GM21717 (cell line): ENCODE measurements at regions not wholly inside any gene's neighbourhood (a gene's known extent, or its start where the extent isn't known, plus 50 kb on each side); places are given as distances from the start of the nearest gene placed in this dataset.

Experiments
- ATAC-seq: cut with Tn5 transposase; IDR thresholded peaks from one replicate; pipeline ENCODE4 v1.9.1; 2021; ENCODE audit warnings: mild to moderate bottlenecking, moderate library complexity; ENCODE audit not compliant: unreplicated experiment

DNA sequence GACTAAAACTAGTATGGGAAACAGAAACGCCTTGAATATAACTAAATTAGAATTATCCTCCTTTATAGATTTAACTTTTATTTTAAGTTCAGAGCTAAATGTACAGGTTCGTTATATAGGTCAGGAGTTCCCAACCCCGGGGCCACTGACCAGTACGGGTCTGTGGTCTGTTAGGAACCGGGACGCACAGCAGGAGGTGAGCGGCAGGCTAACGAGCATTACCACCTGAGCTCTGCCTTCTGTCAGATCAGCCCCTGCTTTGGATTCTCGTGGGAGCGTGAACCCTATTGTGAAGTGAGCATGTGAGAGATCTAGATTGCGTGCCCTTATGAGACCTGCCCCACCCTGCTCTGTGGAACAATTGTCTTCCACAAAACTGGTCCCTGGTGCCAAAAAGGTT lies 51.0 kb downstream of the FAT4 start:
- no peak for ATAC-seq

DNA sequence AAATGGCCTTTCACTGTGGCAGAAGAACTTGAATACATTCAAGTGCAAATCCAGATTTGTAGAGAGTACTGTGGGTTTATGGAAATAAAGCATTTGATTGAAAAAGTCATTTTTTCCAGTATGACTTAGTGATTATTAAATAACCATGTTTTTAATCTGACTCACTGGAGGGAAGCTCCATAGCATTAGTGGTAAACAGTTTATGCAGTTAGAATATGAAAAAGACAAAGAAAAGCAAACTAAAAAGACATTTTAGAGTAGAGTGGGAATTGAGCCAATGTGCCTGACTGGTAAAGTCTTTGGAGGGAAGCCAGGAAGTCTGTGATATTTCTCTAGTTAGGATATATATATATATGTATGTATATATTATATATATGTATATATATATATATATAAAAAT lies 53.4 kb downstream of the FAT4 start:
- no peak for ATAC-seq

DNA sequence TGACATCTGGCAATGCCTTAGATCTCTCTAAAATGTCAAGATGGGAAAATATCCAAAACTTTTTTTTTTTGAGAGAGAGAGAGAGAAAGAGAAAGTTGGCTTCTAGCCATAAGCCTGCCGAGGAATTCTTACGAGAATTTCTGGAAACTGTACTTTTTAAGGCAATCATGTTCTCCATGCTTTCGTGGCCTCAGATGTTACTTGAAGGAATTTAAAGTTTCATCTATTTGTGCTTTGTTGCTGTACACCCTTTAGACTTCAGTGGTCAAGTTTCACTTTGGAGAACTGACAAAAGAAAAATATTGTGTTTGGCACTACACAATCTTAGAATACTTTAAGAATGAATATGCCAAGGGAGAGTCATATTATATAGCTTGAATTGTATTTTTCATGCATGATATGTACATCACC lies 53.9 kb downstream of the FAT4 start:
- ATAC-seq: no peak

DNA sequence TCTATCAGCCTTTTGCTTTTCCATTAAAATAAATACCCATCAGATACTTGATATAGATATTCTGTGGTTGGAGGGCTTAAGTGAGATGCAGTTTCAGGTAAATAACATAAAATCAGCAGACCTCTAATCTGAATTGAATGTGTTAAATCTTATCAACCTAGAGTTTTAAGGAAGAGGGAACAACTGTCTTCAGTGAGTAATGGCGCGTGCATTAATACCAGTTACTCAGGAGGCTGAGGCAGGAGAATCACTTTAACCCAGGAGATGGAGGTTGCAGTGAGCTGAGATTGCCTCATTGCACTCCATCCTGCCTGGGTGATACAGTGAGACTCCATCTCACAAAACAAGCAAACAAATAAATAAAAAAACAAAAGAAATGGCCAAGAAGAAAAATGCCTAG lies 54.3 kb downstream of the FAT4 start:
- no peak for ATAC-seq

DNA sequence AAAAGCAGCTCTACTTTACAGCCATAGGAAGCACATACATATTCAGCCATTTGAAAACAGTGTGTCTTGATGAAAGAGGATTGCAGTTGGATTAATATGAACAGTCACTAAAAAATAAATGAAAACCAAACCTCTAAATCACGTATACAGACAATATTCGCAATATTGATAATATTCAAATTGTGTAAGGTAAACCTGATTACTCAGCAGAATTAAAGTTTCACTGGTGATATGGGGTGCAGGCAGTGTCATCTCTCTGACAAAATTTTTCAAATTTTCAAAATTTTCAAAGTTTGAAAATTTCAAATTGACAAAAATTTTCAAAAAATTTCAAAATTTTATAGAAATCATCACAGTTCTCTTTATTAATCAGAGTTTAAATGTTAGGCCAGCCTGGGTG lies 55.7 kb downstream of the FAT4 start:
- no peak for ATAC-seq

DNA sequence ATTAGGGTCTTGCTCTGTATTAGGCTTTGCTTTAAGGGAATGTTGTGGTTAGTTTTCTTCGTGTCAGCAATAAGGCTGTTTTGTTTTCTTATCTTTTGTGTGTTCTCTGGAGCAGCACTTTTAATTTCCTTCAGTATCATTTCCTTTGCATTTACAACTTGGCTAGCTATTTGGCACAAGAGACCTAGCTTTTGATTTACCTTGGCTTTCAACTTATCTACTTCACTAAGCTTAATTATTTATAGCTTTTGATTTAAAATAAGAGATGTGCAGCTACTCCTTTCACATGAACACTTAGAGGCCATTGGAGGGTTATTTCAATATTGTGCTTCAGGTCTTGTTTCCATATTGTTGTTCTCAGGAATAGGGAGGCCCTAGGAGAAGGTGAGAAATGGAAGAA lies 68.2 kb downstream of the FAT4 start:
- ATAC-seq: no peak

DNA sequence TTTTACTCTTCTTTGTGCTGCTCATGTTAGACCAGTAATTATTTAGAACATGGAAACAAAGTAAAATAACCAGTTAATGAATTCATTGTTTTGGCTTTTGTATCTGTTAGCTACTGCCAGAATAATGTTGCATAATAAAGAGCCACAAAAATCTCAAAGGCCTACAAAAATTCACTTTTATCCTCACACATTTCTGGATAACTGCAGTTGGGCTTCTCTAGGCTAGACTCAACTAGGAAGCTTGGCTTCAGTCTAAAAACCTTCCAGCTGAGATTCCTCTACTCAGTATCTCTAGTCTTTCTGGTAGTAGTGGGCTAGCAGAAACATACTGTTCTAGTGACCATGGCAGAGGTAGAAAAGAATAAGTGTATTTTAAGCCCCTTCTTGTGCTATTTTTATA lies 73.0 kb downstream of the FAT4 start:
- ATAC-seq: no peak

DNA sequence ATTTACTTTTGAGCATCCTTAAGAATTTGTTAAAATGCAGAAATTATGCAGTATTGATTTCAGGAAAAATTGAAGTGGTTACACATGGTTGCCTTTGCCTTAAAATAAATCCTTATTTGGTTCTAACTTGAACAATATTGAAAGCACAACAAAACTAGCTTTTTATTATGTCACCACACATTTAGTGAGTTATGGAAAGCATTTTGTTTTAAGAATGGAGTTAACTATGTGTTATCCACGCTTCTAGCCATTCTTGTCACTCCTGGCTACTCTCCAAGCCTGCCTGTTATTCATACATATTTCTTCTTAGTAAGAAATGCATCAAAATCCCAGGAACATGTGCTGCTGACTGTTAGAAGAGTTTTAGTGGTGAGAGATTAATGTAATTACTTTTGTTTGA lies 73.9 kb downstream of the FAT4 start:
- ATAC-seq: no peak

DNA sequence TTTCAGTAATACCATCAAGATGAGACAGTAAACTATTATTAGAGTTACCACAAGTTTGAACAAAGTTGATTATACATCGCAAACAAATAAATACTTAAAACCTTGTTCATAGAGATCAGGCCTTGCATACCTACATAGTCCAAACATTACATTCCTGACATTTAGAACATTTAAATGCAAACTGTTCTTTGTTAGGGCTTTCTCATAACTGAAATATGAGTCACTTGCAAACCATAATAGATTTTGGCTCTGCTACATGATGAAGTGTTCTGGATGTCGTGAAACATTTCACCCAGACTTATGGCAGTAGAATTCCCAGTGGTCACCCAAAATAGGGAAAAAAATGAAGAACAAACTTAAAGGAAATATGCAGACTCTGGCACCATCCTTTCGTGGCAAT lies 75.0 kb downstream of the FAT4 start:
- no peak for ATAC-seq

DNA sequence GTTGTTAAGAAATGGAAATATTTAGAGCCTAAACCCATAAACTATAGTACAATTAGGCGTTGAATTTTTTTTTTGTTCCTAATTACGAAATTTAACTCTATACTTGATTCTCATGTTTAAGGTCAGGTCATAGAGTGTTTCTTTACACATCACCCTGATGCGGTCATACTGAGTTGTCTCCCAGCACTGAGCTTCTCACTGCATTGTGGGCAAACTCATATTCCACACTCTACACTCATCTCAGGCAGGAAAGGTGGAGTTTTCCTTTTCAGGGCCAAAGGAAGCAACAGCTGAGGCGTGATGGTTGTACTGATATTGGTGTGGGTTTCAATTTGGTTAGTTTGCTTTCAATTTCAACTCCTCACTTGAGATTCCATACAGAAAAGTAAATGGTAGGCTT lies 75.4 kb downstream of the FAT4 start:
- no peak for ATAC-seq

DNA sequence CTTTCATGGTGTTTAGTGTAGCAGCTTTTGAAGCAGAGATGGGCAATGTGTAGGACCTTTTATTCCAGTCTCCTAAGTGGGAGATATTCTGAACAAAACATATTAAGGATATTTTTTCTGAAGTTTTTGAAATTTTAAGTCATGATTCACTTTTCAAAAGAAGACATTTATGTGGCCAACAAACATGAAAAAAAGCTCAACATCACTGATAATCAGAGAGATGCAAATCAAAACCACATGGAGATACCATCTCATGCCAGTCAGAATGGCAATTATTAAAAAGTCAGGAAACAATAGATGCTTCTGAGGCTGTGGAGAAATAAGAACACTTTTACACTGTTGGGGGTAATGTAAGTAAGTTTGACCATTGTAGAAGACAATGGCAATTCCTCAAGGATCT lies 76.0 kb downstream of the FAT4 start:
- ATAC-seq: no peak

DNA sequence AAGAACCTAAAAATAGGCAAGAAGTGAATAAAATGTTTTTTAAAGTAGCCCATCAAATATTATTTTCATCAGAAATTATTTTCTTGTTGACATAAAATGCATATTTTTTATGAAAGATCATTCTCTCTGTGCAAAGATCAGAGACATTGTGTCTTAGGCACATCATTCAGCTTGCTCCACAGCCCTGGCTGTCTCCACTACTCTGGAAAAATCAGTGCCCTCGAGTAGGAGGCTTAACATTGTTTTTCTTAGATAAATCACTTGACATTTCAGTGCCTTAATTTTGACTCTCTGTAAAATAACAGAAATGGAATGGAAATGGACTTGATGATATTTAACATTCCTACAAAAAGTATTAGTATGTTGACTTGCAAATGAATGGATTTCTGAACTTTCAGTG lies 77.9 kb downstream of the FAT4 start:
- no peak for ATAC-seq

DNA sequence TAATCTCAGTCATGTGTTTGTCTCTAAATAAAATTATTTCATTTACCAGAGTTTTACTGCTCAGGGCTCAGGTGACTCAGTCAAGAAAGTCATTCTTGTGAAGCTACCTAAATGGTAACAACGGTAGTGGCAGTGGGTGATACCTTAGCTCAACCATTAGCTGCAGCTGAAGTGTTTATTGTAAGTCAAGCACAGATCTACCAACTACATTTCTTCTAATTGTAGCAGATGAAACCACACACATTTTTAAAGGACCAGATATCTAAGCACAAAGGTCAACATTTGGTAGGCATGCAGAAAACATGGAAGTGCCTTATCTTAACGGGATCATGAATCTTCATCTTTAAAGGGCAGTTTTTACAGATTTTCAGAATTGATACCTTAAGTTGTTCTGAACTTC lies 79.1 kb downstream of the FAT4 start:
- no peak for ATAC-seq

DNA sequence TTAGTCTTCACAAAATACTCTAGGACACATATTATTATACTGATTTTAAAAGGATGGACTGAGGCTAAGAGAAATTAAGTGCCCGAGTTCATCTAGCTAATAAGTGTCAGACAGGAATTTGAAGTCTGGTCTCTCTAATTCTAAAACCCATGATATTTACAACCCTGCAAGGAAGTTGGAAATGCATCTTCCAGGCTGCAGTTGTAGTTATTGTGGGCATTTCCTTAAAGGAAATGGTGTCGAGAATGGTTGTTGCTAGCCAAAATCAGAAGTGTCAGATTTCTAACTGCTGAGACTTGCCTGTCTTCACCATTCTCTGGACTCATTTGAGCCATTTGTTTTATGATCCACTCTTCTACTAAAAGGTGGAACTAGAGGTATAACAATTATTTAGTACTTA lies 82.5 kb downstream of the FAT4 start:
- no peak for ATAC-seq

DNA sequence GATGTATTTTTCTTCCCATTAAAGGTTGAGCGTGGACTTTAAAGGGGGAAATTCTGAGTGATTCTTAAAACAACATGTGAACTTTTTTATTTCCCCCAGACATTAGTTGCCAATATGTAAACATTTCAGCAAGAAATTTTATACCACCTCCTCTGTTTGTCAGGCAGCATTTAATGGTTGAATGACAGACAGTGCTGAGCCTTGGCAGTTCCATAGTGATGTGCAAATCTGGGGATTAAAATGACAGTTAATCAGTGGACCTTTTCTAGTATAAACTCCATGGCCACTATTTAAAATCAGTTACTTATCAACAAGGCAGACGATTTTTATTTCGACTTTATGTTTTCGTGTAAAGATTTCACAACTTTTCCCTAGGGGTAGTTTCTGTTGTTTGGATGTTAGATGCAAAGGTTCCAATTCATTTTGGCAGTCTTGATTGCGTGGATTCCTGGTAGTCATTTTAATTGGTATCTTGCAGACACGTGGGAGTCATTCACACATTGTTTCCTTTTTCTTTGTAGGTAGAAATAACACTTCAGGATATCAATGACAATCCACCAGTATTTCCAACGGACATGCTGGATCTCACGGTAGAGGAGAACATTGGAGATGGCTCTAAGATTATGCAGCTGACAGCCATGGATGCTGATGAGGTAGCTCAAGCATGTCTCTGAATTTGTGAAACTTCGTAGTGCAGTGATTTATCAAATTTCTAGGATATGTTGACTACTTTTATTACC lies 83.7 kb downstream of the FAT4 start:
- ATAC-seq: no peak

DNA sequence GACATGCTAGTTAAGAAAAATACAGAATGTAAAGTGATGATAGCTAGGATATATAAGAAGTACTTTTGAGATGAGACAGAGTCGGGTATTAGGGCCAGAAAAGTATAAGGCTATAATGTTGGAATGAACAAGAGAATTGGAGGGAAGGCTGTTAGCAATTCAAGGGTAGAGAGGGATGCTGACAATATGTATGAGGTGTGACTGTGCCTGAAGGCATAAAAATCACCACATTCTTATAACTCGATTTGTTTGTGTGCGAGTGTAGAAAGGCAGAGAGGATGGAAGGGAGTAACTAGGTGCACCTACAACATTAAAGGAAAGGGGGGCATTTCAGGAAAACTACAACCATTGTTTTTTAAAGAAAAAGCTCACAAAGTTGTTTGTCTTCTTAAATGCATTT lies 86.0 kb downstream of the FAT4 start:
- no peak for ATAC-seq

DNA sequence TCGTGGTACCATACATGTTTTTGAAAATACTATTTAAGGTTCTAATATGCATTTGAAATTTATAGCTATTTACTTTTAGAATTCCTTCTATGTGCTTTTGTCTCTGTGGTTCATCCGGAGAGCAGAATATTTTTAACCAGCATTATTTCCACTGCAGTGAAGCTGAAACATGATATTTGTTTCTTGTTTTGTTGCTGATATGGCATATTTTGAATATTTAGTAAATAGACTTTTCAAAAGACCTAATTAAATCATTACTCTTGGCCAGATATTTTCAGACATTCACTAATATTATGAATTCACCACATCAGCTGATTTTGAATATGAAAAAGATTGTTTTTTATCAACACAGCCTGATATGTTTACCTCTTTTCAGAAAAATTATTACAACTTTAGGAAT lies 87.0 kb downstream of the FAT4 start:
- ATAC-seq: no peak

DNA sequence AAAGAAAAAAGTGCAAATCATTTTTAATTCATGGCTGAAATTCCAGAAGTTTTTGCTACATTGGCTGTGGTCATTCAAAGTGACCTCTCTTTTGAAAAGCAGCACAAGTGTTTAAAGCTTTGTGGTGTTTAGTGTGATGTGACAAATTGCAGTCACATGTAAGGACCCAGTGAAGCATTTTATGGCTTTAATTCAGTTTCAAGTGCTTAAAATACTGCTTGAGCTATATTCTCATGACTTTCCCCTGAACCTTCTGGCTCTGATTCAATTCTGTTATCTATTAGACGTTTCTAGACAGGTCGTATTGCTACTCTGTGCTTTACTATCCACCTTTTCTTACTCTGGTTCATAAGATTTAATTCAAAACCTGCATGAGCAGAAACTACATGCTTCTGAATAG lies 105.8 kb downstream of the FAT4 start:
- ATAC-seq: no peak

DNA sequence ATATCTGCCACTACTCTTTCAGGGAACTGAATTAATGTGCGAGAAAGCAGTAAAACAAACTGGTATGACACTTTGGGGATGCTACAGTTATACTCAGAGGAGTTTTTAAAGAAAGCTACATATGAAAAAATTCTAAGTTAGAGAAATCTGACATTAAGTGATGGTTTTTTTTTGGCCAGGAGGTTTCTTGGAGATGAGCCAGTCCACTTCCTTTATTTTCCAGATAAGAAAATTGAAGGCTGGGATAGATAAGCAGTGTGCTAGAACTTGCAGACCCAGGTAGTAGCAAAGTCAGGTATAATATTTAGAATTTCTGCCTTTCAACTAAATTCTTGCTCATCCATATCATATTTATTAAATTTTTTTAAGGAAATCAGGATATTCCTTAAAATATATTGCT lies 106.8 kb downstream of the FAT4 start:
- ATAC-seq: no peak

DNA sequence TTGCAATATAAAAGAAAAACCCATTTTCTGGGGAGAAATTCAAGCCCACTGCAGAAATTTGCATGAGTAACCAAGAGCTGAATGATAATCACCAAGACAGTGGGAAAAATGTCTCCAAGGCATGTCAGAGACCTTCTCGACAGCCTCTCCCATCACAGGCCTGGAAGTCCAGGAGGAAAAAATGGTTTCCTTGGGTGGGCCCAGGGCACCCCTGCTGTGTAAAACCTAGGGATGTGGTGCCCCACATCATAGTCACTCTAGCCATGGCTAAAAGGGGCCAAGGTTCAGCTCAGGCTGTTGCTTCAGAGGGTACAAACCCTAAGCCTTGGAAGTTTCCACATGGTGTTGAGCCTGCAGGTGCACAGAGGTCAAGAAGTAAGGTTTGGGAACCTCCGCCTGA lies 108.4 kb downstream of the FAT4 start:
- ATAC-seq: no peak

DNA sequence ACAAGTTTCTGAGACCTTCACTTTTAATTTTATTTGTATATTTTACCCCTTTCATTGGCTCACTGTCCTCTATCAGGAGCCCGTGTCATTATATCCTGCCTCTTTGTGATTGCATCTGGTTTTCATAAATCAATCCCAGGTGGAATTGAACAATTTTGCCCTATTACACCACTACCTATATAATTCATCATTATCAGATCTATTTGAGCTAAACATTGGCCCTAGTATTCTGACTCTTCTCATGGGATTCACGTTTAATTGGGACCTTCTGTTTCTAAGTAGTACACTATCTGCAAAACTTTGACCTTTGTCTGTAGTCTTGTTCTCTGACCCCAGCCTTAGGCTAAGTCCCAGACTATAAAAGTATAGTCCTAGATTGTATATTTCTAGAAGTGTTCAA lies 114.1 kb downstream of the FAT4 start:
- ATAC-seq: no peak

DNA sequence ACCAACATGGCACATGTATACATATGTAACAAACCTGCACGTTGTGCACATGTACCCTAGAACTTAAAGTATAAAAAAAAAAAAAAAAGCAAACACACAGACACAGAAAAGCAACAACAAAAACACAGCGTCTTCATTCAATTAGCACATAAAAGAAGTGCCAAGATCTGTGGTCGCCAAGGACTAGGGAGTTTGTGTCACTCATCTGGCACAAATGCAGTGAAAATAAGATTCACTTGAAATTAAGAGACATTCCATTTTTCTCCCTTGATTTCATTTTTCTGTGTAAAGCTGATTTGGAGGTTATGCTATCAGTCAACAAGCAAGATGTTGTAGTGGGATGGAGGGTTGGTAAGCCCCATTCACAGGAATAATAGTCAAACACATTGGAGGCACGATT lies 115.3 kb downstream of the FAT4 start:
- ATAC-seq: no peak

DNA sequence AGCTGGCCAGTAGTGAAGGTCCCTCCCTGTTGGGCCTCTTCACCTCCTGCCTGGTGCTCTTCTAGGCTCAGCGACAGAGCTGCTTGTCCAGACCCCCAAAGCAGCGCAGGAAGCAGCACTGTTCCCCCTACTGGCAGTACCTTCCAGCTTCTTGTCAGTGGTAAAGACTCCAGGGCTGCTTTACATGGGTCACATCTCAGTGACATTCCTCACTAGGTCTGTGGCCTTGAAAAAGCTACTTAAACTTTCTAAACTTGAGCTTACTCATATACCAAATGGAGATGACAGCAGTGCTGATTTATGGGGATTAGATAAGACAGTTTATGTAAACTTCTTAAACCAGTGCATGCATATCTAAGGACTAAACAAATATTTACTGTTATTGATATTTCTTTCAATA lies 117.3 kb downstream of the FAT4 start:
- no peak for ATAC-seq

DNA sequence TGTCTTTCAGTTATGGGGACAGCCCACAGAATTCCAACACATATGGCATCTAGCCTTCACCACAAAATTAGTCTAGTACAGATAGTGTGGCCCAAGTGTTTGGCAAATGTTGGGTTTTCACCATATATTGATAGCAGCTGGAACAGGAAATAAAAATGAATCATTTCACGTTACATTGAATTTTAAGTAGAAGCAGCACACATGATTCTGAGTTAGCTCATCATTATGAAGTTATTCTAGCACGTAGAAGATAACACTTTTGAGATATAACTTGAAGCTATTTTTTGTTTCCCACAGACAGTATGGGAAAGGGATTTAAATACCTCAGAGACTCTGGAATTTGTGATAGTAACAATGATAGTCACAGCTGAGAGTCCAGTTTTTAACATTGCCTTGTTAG lies 118.7 kb downstream of the FAT4 start:
- no peak for ATAC-seq
